Body of pancreas (tissue), 4 donors: ENCODE measurements at regions not wholly inside any gene's neighbourhood (a gene's known extent, or its start where the extent isn't known, plus 50 kb on each side); places are given as distances from the start of the nearest gene placed in this dataset.

Experiments
- ATAC-seq: fragments of 150-250 bp; one replicate; pipeline ENCODE4 v1.9.1; 2016
- DNase-seq, 4 donors: peaks; one replicate each; pipeline ENCODE4 v3.0.0-alpha.2; 2019
- H3K27ac ChIP-seq, 4 donors: fragments of 200-600 bp; sonication (generic); 1 replicate in 3 of 4; 2 replicates in 1 of 4; pipeline versions ENCODE4 v1.5.1 to v1.6.1; 2016 to 2019; ENCODE audit warnings: mild to moderate bottlenecking in 1 of 4, mixed read lengths in 1 of 4, moderate library complexity in 1 of 4
- H3K27me3 ChIP-seq, 2 donors: fragments of 200-600 bp; sonication (generic); one replicate each; pipeline ENCODE4 v1.6.0; 2016; ENCODE audit warnings: mild to moderate bottlenecking in 1 of 2
- H3K36me3 ChIP-seq, 2 donors: fragments of 200-600 bp; sonication (generic); replicated peaks in 1 of 2; 2 replicates each; pipeline ENCODE4 v1.5.1; 2016; ENCODE audit warnings: low read depth in 2 of 2; ENCODE audit not compliant: insufficient read depth in 1 of 2
- H3K4me1 ChIP-seq: fragments of 200-600 bp; sonication (generic); one replicate; pipeline ENCODE4 v1.6.0; 2016
- H3K4me3 ChIP-seq, 2 donors: fragments of 200-600 bp; sonication (generic); 1 replicate in 1 of 2; 2 replicates in 1 of 2; pipeline ENCODE4 v1.5.1; 2016 to 2019
- H3K9me3 ChIP-seq, 3 donors: fragments of 200-600 bp; sonication (generic); 1 replicate in 2 of 3; 2 replicates in 1 of 3; pipeline ENCODE4 v1.5.1; 2016
- POLR2A ChIP-seq, 3 donors: fragments of 450-650 bp; IDR thresholded peaks; one replicate each; pipeline ENCODE4 v1.6.1; 2016; ENCODE audit warnings: antibody characterized with exemption in 3 of 3, mild to moderate bottlenecking in 2 of 3
- WGBS, 2 donors: methylation state at CpG; one replicate each; pipeline ENCODE4 v1.1.5; 2017; 5-methylcytosine and 5-hydroxymethylcytosine counted together
- intact Hi-C: fragments of 100-400 bp; cut with DNase I; formaldehyde crosslinking; loops from one replicate; pipeline ENCODE4 v1.15.1; 2023
- TF ChIP-seq, protein P1 (sequence below), 7 experiments: fragments of 450-650 bp in 4 of 7; fragments of 200-600 bp in 3 of 7; sonication (generic) in 3 of 7; IDR thresholded peaks; one replicate each; pipeline ENCODE4 v1.5.1; 2016 to 2019; ENCODE audit warnings: antibody characterized with exemption in 7 of 7

DNA sequence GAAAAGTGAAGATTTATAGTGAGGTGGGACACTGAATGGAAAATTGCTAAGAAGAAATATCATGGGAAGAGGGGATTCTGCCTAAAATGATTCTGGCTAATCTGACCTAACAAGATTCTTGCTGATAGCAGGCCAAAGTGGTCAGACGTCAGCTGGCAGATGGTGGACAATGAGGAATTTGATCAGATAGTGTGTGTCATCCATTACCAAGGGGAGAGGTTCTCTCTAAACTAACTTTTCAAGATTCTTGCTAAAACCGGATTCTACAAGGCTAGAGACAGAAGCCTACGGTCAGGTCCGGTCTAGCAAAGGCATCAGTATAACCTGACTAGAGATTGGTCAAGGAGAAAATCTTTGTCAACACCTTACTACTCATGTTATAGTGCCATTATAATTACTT is 306.0 kb downstream of the ZNF608 start:
- TF ChIP-seq POLR2A (IDR thresholded peaks at IDR 0.05) = no peak
- TF ChIP-seq, protein P1, sequence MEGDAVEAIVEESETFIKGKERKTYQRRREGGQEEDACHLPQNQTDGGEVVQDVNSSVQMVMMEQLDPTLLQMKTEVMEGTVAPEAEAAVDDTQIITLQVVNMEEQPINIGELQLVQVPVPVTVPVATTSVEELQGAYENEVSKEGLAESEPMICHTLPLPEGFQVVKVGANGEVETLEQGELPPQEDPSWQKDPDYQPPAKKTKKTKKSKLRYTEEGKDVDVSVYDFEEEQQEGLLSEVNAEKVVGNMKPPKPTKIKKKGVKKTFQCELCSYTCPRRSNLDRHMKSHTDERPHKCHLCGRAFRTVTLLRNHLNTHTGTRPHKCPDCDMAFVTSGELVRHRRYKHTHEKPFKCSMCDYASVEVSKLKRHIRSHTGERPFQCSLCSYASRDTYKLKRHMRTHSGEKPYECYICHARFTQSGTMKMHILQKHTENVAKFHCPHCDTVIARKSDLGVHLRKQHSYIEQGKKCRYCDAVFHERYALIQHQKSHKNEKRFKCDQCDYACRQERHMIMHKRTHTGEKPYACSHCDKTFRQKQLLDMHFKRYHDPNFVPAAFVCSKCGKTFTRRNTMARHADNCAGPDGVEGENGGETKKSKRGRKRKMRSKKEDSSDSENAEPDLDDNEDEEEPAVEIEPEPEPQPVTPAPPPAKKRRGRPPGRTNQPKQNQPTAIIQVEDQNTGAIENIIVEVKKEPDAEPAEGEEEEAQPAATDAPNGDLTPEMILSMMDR (IDR thresholded peaks at IDR 0.05) = no peak
- H3K27me3 ChIP-seq = no peaks in the 10 kb centered on the region
- H3K27ac ChIP-seq = no peak overlapping the region
- ATAC-seq (no peak), DNase-seq (no peak)
- whole genome bisulfite sequencing, 2 donors = 94 to 96% methylated on average over 4 of the region's 4 CpGs
- H3K36me3 ChIP-seq = no peaks in the 10 kb centered on the region
- H3K4me3 ChIP-seq = no peak overlapping the region
- no peaks in the 10 kb centered on the region for H3K9me3 ChIP-seq
- intact Hi-C loops = no loop called here
- no peaks in the 10 kb centered on the region for H3K4me1 ChIP-seq

DNA sequence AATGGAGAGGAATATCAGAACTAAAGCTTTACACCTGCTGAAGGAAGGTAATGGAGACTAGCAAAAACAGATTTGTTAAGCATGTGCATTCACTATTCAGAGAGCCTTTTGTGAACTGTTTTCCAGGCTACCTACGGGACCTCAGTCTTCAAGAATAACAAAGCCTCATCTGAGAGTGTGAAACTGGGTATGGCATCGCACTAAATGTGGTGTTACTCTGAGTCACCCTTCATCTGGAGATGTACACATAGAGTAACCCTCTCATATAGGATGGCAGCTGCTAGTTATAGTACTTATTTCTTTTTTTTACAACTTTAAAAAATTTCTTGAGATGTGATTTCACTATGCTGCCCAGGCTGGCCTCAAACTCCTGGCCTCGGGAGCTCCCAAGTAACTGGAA is 306.8 kb downstream of the ZNF608 start:
- H3K36me3 ChIP-seq = no peaks in the 10 kb centered on the region
- TF ChIP-seq, protein P1 (IDR thresholded peaks at IDR 0.05) = no peak
- no peak for TF ChIP-seq POLR2A (IDR thresholded peaks at IDR 0.05)
- ATAC-seq (no peak), DNase-seq (no peak)
- no peak overlapping the region for H3K27ac ChIP-seq
- H3K4me1 ChIP-seq = no peaks in the 10 kb centered on the region
- no peaks in the 10 kb centered on the region for H3K9me3 ChIP-seq
- intact Hi-C loops = no loop called here
- H3K27me3 ChIP-seq = no peaks in the 10 kb centered on the region
- 91 to 96% methylated on average over 3 of the region's 3 CpGs for whole genome bisulfite sequencing, 2 donors
- H3K4me3 ChIP-seq = no peak overlapping the region

DNA sequence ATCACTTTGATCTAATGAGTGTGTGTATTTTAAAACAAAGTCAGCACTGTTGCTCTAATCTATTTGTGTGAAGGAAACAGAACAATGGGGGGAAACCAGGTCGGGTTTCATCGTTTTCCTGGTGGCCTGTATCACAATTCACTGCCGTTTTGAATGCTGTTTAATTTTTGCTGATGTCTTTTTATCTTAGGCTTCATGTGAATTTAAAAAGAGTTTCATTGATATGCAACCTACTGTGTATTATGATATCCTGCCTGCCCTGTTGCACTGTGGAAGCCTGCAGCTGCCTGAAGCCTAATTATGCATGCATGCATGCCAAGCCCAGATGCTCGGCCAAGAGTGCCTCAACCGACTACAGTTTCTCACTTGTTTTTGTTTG is 307.5 kb downstream of the ZNF608 start:
- ATAC-seq = no peak
- H3K27me3 ChIP-seq = no peaks in the 10 kb centered on the region
- no peaks in the 10 kb centered on the region for H3K9me3 ChIP-seq
- no peaks in the 10 kb centered on the region for H3K36me3 ChIP-seq
- H3K4me3 ChIP-seq = no peak overlapping the region
- no peak overlapping the region for H3K27ac ChIP-seq
- no peaks in the 10 kb centered on the region for H3K4me1 ChIP-seq
- TF ChIP-seq, protein P1 (IDR thresholded peaks at IDR 0.05) = no peak
- no peak for TF ChIP-seq POLR2A (IDR thresholded peaks at IDR 0.05)
- WGBS, 2 donors = 43 to 47% methylated on average over 5 of the region's 5 CpGs
- no peak for DNase-seq
- intact Hi-C loops = no loop called here

DNA sequence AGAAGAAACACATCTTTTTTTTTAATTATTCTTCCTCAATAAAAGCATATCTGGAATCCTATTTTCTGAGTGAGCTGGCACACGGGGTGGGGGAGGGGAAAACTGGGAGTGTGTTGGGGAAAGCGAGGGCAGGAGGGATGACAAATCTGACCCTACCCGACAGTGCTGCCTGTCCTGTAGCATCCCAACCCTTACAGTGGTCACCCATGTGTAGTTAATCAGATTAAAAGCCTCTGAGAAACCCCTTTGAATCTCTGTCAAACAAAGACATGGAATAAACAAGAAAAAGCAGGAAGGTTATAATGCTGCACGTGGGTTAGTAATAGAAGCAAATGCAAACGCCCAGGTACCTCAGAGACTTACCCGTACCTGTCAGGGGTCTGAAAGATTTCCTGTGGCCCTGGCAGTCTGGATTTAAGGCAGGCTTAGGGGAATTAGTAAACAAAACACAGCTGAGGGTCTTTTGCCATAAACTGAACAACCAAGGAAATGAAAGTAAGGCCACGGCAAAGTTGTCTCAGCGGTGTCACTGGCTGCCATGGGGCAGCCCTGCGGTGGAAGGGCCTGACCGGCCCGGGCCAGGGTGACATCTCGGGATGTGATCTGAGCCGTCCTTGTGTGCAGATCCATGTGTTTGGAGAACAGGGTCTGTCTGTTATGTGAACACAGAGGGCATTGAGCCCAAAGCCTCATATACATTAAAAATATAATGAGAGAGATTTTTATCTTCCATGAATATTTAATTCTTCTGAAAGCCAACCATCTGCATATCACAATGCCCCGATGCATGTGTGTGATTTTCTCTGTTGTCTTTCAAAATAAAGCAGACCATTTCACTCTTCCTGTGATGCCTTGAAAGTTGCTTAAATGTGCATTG is 308.2 kb downstream of the ZNF608 start:
- DNase-seq (no peak), ATAC-seq (no peak)
- Histone ChIP-seq H3K27ac (no peak overlapping the region), H3K4me3 (no peak overlapping the region), H3K9me3 (no peaks in the 10 kb centered on the region), H3K27me3 (no peaks in the 10 kb centered on the region), H3K4me1 (no peaks in the 10 kb centered on the region), H3K36me3 (no peaks in the 10 kb centered on the region)
- TF ChIP-seq POLR2A (IDR thresholded peaks at IDR 0.05) = no peak
- TF ChIP-seq, protein P1 (IDR thresholded peaks at IDR 0.05) = no peak
- intact Hi-C loops = no loop called here
- WGBS, 2 donors = 83 to 86% methylated on average over 14 of the region's 14 CpGs

DNA sequence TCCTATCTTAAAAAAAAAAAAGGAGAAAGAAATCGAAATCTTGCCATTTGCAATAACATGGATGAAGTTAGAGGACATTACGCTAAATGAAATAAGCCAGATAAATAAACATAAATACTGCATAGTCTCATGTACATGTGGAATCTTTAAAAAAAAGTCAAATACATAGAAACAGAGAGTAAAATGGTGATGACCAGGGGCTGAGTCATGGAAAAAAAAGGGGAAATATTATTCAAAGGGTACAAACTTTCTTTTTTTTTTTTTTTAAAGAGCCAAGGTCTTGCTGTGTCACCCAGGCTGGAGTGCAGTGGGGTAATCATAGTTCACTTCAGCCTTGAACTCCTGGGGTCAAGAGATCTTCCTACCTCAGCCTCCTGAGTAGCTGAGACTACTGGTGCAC is 310.1 kb downstream of the ZNF608 start:
- Histone ChIP-seq H3K36me3 (no peaks in the 10 kb centered on the region), H3K4me1 (no peaks in the 10 kb centered on the region), H3K27me3 (no peaks in the 10 kb centered on the region), H3K4me3 (no peak overlapping the region), H3K27ac (no peak overlapping the region), H3K9me3 (no peaks in the 10 kb centered on the region)
- TF ChIP-seq POLR2A (IDR thresholded peaks at IDR 0.05) = no peak
- TF ChIP-seq, protein P1 (IDR thresholded peaks at IDR 0.05) = no peak
- intact Hi-C loops = no loop called here
- DNase-seq (no peak), ATAC-seq (no peak)
- 78 to 84% methylated on average over 2 of the region's 2 CpGs for WGBS, 2 donors
